ENCODE measurements at regions not wholly inside any gene's neighbourhood (a gene's known extent, or its start where the extent isn't known, plus 50 kb on each side); places are given as distances from the start of the nearest gene placed in this dataset.

DNA sequence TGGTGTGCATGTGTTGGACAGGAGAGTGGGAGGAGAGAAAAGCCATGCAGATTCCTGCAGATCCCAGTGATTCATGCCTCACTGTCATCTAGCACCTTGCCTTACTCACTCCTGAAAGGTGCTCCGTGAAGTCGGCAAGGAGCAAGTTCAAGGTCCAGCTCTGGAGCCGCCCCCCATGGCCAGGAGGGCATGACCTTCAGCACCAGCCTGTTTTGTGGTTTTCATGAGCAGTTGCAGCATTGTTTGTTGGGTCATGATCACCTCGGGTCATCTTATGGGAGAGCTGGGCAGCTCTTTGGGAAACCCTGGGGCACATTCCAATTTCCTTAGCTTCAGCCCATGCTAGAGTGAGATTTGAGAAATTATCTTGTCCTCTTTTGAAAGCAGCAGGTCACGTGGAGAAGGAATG lies 137.5 kb upstream of the IRX3 start:
- H3K4me3 ChIP-seq (ENCODE audit: low read length) = no peak overlapping the region
- no peak for DNase-seq (ENCODE audit: low read depth)
- TF ChIP-seq, protein P1, sequence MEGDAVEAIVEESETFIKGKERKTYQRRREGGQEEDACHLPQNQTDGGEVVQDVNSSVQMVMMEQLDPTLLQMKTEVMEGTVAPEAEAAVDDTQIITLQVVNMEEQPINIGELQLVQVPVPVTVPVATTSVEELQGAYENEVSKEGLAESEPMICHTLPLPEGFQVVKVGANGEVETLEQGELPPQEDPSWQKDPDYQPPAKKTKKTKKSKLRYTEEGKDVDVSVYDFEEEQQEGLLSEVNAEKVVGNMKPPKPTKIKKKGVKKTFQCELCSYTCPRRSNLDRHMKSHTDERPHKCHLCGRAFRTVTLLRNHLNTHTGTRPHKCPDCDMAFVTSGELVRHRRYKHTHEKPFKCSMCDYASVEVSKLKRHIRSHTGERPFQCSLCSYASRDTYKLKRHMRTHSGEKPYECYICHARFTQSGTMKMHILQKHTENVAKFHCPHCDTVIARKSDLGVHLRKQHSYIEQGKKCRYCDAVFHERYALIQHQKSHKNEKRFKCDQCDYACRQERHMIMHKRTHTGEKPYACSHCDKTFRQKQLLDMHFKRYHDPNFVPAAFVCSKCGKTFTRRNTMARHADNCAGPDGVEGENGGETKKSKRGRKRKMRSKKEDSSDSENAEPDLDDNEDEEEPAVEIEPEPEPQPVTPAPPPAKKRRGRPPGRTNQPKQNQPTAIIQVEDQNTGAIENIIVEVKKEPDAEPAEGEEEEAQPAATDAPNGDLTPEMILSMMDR (conservative IDR thresholded peaks at IDR 0.05; ENCODE audit: low read length) = no peak

DNA sequence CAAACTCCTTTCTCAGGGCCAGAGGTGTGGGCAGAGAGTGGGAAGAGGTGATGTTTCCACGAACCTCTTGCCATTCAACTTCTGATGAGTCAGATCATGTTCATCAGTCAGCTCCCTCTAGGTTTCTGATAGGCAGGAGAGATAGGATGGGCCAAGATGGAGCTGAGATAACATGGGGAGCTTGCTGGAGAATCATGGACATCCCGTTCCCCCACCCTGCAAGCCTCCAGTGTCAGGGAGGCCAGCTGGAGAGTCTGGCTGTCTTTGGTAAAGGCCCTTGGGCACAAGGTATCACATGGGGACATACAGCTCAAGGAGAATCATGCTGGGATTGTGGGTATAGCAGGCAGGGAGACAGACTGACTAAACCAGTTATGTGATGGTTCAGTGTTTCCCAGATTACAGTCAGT lies 136.0 kb upstream of the IRX3 start:
- DNase-seq (ENCODE audit: low read depth) = no peak
- no peak overlapping the region for H3K4me3 ChIP-seq (ENCODE audit: low read length)
- TF ChIP-seq, protein P1 (conservative IDR thresholded peaks at IDR 0.05; ENCODE audit: low read length) = no peak

DNA sequence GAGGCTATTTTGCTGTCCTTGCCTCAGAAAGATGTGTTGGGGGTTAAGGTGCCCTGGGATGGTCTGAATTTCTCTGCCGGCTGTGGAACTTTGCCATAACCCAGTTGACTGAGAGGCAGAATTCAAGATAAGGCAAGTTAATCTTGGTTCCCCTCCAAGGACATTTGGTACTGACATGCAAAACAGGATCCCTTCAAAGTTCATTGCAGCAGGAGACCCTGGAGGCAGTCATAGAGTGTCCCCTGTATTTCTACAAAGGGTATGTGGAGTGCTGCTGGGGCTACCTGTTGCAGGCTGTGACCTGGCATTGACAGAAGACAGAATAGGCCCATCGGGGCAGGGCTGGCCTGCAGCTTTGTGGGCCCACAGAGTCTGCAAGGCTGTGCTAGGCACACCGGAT lies 135.6 kb upstream of the IRX3 start:
- TF ChIP-seq, protein P1 (conservative IDR thresholded peaks at IDR 0.05; ENCODE audit: low read length) = no peak
- H3K4me3 ChIP-seq (ENCODE audit: low read length) = no peak overlapping the region
- DNase-seq (ENCODE audit: low read depth) = no peak

DNA sequence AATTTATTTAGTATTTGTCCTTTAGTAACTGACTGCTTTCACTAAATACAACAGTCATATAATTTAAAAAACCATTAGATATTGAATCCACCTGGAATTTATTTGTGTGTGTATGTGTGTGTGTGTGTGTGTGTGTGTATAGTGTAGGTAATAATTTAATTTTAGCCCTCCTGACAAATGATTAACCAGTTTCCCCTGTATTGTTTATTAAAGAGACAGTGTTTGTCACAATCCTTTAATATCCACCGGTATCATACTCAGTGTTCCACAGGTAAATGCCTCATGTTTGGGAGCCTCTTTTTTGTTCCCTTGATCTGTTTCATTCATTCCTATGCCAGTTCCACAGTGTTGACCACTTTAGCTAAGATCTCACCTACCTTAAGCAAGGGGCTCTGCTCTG lies 134.6 kb upstream of the IRX3 start:
- TF ChIP-seq, protein P1 (conservative IDR thresholded peaks at IDR 0.05; ENCODE audit: low read length) = no peak
- DNase-seq (ENCODE audit: low read depth) = no peak
- no peak overlapping the region for H3K4me3 ChIP-seq (ENCODE audit: low read length)

DNA sequence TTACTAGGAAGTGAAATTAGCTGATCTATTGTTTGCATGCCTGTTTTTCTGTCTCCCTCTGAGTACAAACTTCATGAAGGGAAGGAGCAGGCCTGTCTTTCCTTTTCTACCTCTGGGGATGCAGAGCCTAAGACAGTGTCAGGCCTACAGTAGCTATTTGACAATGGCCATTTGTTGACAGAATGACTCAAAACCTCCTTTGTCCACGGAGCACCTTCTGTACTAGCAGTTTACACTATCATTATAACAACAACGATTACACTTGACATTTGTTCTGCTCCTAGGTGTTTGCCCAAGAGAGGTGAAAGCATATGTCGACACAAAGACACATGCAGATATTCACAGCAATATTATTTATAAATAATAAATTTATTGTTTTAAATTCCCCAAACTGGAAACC lies 132.3 kb upstream of the IRX3 start:
- H3K4me3 ChIP-seq (ENCODE audit: low read length) = no peak overlapping the region
- TF ChIP-seq, protein P1 (conservative IDR thresholded peaks at IDR 0.05; ENCODE audit: low read length) = no peak
- no peak for DNase-seq (ENCODE audit: low read depth)

DNA sequence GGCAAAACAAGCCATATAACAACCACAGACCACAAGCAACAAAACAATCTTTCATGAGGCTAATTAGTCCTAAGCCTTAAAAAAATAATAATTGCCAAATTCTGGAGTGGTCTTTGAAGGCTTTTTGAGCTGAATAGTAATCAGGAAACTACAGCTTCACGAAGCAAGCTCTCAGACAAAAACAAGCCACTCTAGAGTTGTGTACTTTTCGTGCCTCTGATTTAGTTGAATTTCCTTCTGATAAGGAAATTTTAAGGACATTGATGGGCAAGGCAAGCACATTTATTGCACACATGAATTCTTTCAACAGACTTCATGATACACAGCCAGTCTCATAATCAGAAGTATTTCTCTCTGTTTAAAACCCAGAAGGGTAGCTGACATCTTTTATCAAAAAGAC lies 130.8 kb upstream of the IRX3 start:
- DNase-seq (ENCODE audit: low read depth) = no peak

DNA sequence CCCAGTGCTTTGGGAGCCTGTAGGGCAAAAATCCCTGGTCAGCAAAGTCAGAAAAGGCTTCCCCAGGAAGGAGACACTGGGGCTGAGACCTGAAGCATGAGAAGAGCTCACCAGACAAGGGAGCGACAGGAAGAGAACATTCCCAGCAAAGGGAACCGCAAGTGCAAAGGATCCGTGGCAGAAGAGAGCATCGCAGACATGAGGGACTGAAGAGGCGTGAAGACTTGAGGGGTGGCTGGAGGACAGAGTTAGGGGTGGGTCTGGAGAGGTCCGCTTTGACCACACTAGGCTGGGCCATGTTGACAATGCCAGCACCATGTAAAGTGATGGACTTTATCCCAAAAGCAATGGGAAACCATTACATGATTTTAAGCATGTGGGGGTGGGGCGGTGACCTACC lies 128.1 kb upstream of the IRX3 start:
- TF ChIP-seq, protein P1 (conservative IDR thresholded peaks at IDR 0.05; ENCODE audit: low read length) = no peak
- H3K4me3 ChIP-seq (ENCODE audit: low read length) = no peak overlapping the region
- DNase-seq (ENCODE audit: low read depth) = no peak

More for the DNA sequence above, 130.8 kb upstream of the IRX3 start:
- TF ChIP-seq, protein P1 (conservative IDR thresholded peaks at IDR 0.05; ENCODE audit: low read length) = no peak
- H3K4me3 ChIP-seq (ENCODE audit: low read length) = no peak overlapping the region
